Jurkat, Clone E6-1 (cell line): ENCODE measurements at regions not wholly inside any gene's neighbourhood (a gene's known extent, or its start where the extent isn't known, plus 50 kb on each side); places are given as distances from the start of the nearest gene placed in this dataset.
"Not testable (repeated sequence)": the region's sequence is repeated elsewhere in the genome, so short reads cannot be mapped to it uniquely, and the experiment has no call there.

Experiments used
- DNase-seq: peaks from one replicate; pipeline ENCODE4 v3.0.0-alpha.2; 2011; ENCODE audit warnings: low read depth, low spot score
- H3K4me3 ChIP-seq: 2 replicates; pipeline ENCODE4 v1.5.1; 2011; ENCODE audit warnings: mild to moderate bottlenecking, low read length, control low read depth, moderate library complexity

DNA sequence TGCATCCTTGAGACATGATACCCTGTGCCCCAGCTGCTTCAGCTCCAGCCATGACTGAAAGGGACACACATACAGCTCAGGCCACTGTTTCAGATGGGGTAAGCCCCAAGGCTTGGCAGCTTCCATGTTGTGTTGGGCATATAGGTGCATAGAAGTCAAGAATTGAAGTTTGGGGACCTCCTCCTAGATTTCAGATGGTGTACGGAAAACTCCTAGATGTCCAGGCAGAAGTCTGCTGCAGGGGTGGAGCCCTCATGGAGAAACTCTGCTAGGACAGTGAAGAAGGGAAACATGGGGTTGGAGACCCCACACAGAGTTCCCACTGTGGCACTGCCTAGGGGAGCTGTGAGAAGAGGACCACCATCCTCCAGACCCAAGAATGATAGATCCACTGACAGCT, 1379.0 kb upstream of the MAP3K7 start:
- DNase-seq: no peak
- no peak overlapping the region for H3K4me3 ChIP-seq

DNA sequence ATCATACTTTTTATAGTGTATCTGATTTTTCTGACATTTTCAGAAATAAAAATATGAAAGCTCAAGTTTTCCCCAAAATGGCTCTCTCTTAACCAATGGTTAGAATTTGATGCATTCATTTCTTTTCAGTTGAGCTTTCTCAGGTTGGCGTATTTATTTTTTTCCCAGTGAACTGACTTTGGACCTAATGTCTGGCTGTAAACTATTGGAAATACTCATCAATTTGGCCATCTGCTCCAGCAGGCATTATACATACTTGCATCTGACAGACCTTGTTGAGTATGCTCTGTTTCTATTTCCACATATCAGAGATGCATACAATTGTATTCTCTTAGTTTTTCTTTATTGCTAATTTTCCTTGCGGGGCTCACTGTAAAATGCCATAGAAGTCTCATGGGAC, 1374.8 kb upstream of the MAP3K7 start:
- no peak for DNase-seq

DNA sequence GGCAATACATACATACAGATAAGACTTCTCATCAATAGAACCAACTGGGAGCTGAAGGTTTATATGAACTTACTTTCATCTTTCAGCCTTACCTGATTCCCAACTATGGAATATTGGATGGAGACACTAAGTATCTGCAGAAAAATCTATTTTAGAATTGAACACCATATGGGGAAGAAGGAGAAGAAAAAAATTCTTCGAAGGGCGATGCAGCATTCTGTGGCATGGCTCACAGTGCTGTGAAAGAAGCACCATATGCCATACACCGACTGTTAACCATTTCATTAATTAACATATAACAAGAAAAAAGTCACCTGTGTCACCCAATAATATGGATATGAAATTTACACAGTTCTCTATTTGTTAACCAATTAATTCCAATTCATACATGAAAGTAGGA, 1374.4 kb upstream of the MAP3K7 start:
- no peak for DNase-seq

More for the DNA sequence above, 1374.8 kb upstream of the MAP3K7 start:
- no peak overlapping the region for H3K4me3 ChIP-seq

DNA sequence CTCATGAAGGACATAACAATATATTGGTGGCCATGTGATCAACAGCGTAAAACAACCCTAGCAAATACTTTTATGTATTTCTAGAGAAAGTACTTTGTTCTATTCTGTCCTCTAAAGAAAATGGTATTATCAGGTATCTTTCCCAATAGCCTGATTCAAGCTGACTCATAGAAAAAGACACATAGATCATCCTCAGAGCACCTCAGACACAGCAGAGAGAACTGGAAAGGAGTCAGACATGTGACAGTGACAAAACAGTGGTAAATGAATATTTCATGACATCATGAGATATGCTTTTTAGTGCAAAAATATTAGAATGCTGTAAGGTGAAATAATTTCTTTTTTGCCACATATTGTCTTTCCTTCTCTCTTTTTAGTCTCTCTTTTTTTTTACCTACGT, 1355.0 kb upstream of the MAP3K7 start:
- no peak overlapping the region for H3K4me3 ChIP-seq
- DNase-seq: no peak

More for the DNA sequence above, 1374.4 kb upstream of the MAP3K7 start:
- H3K4me3 ChIP-seq: no peak overlapping the region

DNA sequence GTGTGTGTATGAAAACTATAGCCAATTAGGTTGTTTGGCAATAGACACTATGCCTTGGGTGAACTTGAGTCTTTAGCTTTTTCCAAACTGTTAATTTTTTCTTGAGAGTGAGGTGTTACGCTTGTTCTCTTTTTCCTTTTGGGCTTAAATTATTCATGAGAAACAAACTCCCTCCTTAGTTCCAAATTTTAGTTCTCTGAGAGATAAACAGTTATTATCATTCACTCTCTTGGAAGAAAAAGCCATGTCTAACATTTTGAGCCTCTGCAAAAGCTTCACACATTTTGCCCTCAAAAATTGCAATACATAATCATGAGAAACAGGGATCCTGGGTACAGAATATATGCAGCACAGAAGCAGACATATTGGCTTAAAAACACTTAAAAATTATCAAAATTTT, 1353.9 kb upstream of the MAP3K7 start:
- no peak overlapping the region for H3K4me3 ChIP-seq
- DNase-seq: no peak

DNA sequence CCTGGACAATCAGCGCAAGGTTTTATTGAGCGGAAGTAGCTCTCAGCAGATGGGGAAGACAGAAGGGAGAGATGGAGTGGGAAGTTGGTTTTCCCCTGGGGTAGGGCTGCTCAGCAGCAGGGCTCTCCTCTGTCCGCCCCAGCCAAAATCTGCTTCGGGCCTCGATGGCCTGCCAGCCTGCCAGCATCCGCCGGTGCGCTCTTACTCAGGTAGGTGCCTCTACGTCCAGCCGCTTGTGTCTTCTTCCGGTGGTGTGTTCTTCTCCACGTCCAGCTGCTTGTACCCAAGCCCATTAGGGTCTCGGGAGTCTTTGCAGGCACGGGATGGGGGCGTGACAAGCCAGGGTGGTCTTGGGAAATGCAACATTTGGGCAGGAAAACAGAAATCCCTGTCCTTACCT, 1340.0 kb upstream of the MAP3K7 start:
- H3K4me3 ChIP-seq: no peak overlapping the region
- no peak for DNase-seq

DNA sequence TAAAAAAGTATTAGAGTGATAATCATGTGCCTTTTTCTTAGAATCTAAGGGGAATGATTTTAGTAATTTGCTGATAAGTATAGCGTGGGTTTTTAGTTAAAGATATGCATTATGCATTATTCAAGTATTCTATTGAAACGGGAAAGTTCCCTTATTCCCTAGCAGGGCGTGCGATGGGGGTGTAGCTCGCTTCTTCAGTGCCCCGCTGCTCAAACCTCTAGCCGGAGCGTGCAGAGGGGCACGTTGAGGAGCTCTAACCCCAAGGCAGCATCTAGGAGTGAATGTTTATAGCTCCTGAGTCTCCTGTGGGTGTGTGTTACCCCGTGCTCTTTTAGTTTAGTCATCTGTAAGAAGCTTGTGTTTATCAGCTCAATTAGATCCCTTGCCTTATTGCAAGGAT, 1339.5 kb upstream of the MAP3K7 start:
- no peak for DNase-seq
- H3K4me3 ChIP-seq: no peak overlapping the region

DNA sequence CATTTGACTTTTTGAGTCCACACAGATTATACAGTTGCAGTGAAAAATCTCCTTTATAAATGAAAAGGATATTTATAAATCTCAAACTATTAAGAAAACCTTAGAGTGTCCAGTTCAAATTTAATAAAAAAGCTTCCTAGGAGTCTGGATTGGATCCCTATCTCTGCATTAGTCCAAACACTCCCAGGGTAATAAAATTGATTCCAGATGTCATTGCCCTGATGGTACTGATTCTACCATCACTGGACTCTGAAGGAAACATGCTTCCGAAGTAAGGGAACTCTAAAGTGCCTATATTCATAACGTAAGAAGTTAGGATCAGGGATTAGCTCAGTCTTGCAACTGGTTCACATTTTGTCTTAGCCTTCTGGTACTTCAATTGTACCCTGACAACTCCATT, 1325.1 kb upstream of the MAP3K7 start:
- DNase-seq: no peak
- no peak overlapping the region for H3K4me3 ChIP-seq

DNA sequence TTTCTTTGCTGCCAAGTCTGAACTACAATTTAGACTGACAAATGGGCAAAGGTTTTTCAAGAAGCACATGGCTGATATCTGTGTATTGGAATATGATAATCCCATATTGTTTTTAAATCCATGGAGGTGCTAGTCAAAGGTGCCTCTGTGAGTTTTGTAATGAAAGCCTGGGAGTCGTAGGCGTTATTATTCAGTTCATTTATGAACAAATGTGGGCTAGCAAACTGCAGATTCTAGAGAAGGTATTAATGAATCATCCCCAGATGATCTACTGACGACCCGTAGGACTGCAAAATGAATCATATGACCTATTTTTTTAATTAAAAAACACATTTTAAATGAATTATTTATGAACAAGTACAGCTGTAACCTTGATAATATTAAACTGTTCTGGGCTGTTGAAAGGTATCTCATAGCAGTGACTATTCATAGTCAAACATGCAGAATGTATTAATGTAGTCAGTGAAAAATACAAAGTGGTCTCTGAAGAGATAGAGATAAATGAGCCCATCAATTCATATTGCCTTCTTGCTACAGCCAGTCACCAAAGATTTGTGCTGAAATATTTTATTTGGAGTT, 1317.8 kb upstream of the MAP3K7 start:
- H3K4me3 ChIP-seq: no peak overlapping the region
- no peak for DNase-seq

DNA sequence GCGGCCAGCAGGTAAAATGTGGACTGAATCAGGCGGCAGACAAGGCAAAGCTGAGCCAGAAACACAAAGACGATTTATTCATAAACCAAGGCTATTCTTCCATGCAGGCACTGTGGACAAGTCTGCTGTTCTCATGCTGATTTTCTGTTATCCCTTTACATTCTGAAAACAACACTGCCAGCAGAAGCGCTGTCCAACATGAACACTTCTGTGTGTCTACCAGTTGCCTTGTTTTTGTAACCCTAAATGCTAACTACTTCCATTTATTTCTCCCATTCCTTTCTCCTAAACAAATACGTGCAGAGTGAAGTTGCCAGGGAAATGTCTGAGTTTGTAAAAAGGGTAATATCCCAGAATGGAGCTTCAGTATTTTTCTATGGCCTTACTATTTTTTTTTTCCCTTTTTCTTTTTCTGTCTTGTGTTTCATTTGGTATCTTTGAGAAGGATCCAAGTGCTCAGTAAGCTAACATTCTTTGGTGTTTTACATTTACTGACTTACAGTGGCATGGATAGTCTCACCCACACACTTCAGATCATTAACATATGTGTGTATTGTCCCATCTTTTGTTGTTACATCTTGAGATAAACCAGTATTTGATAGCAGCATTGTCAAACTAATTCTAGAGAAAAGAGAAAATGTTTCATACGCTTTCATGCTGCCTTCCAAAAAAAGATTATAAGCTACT, 1308.9 kb upstream of the MAP3K7 start:
- no peak for DNase-seq
- no peak overlapping the region for H3K4me3 ChIP-seq

DNA sequence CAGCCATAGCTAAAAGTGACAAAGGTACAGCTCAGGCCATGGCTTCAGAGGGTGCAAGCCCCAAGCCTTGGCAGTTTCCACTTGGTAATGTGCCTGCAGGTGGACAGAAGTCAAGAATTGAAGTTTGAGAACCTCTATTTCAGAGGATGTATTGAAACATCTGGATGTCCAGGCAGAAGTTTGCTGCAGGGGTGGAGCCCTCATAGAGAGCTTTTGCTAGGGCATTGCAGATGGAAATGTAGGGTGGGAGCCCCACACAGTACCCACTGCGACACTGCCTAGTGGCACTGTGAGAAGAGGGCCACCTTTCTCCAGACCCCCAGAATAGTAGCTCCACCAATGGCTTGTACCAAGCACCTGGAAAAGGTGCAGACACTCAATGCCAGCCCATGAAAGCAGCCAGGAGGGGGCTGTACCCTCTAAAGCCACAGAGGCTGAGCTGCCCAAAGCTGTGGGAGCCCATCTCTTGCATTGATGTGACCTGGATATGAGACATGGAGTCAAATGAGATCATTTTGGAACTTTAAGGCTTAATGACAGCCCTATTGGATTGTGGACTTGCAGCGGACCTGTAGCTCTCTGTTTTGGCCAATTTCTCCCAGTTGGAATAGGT, 1299.4 kb upstream of the MAP3K7 start:
- no peak for DNase-seq
- H3K4me3 ChIP-seq: no peak overlapping the region

DNA sequence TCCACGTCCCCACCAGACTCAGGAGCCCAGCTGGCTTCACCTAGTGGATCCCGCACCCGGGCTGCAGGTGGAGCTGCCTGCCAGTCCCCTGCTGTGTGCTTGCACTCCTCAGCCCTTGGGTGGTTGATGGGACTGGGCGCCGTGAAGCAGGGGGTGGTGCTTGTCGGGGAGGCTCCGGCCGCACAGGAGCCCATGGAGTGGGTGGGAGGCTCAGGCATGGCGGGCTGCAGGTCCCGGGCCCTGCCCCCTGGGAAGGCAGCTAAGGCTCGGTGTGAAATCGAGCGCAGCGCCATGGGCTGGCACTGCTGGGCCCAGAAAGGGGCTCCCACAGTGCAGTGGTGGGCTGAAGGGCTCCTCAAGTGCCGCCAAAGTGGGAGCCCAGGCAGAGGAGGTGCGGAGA, 1294.9 kb upstream of the MAP3K7 start:
- H3K4me3 ChIP-seq, DNase-seq: not testable (repeated sequence)

DNA sequence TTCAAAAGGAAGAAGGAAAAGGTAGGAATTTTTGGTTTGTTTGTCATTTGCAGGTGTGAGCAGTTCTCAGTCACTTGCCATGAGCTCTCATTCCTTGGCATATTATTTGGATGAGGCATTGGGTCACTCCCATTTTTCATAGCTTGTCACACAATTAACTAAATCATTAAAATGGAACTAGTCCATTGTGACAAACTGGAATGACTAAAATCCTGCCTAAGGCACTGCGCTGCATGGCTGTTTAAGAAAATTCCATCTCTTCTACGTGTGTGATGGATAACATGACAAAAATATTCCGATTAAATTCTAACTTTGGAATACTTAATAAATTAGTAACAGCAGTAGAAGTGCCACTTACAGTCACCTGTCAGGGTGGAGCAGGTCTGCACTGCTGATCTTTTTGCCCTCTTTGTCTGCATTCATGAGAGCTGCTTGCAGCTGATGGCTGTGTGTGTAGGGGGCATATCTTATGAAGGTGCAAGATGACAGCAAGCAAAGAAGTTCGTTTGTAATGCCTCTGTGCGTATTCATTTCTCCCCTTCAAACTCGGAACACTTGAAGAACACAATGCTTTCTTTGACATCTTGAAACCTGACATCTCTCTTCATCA, 1292.6 kb upstream of the MAP3K7 start:
- H3K4me3 ChIP-seq: no peak overlapping the region
- no peak for DNase-seq

DNA sequence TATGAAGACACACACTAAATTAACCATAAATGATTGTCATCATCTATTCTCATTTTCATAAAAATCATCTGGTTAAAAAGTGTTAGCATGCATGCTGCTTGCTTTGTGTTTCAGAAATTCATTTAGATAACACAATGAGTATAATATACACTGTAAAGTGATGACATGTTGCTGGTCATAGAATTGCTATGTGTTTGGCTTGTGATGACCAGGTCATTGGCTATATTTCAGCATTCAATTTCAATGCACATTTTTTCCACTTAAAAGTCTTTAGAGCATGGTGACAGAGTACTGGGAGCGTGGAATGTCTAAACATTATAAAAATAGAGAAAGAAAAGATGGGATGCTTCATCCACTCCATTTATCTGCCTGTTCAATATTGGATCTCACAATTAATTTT, 1291.1 kb upstream of the MAP3K7 start:
- DNase-seq: no peak

DNA sequence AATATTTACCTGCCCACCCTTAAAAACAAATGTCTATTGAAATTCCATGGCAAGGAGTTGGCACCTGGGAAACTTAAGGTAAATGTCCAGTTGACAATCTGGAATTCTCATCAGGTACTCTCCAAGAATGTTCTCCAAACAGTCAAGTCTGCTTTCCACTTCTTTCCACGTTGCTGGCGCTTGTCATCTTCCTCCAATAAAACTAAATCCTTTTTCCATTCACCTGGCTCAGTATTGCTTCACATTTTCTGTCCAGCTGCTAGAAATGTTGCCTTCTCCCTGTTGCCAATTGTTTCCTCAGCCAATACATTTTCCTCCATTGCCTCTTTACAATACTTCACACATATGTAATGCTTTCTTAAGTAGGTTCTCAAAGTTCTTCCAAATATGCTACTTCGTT, 1288.1 kb upstream of the MAP3K7 start:
- no peak overlapping the region for H3K4me3 ChIP-seq
- no peak for DNase-seq

More for the DNA sequence above, 1291.1 kb upstream of the MAP3K7 start:
- H3K4me3 ChIP-seq: no peak overlapping the region

DNA sequence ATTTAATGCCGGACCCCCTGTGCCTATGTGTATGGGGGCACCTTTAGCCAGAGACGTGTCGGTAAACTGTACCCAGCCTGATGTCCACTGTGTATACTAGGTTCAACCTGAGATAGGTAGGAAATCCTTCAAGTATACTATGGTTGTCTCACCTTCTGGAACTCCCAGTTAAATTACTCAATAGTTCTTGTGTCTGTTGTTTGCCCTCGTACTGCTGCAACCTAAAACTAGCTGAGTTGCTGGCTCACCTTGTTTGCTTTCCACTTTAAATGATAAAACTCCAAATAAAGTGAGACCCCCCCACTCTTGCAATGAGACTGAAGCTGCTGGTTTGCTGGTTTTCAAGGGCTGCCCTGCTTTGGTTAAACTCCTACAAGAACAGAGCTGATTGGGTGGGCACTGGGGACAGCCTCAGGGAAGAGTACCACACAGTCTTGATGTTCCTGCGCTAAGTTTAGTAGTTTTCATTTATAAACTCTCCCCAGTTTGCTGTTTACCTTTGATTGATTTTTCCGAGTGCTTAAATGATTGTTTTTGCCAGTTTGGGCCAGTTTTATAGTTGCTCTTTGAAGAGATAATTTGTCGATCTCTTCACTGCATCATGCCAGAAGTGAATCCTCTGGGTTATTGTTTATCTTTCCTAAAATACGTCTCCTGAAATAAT, 1281.8 kb upstream of the MAP3K7 start:
- H3K4me3 ChIP-seq: no peak overlapping the region
- no peak for DNase-seq

DNA sequence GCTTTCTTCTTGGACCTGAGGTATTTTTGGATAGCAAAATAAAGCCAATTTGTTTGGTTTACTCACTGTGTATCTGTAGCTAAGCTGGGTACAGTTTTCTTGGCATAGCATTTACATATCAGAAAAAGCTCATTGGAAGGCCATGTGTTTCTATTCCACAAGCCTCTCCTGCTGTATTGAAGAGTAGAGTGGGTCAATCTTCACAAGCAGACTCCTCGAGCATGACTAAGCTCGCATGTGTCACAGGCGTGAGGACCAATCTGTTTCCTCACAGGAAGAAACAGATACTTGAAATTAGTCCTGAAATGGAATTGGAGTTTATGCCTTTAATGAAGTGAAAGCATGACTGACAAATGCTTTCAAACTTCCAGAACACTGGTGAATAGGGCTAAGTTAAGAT, 1279.0 kb upstream of the MAP3K7 start:
- H3K4me3 ChIP-seq: no peak overlapping the region
- DNase-seq: no peak

DNA sequence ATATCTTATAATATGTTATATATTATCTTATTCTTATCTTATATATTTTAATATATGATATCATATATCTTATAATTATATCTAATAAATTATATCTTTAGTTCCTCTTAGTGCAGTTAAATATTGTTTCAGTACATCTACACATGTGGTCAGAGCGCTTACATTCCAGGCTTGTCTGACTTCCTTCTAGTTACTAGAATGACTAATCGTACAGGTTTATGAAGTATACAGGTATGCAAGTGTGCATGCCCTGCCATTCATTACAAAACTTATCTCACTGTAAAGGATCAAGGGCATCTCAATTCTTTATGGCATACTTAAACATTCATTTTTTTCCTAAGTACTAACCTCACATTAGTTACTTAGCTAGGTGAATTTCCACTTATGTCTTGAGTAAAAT, 1278.0 kb upstream of the MAP3K7 start:
- no peak for DNase-seq
- H3K4me3 ChIP-seq: no peak overlapping the region

DNA sequence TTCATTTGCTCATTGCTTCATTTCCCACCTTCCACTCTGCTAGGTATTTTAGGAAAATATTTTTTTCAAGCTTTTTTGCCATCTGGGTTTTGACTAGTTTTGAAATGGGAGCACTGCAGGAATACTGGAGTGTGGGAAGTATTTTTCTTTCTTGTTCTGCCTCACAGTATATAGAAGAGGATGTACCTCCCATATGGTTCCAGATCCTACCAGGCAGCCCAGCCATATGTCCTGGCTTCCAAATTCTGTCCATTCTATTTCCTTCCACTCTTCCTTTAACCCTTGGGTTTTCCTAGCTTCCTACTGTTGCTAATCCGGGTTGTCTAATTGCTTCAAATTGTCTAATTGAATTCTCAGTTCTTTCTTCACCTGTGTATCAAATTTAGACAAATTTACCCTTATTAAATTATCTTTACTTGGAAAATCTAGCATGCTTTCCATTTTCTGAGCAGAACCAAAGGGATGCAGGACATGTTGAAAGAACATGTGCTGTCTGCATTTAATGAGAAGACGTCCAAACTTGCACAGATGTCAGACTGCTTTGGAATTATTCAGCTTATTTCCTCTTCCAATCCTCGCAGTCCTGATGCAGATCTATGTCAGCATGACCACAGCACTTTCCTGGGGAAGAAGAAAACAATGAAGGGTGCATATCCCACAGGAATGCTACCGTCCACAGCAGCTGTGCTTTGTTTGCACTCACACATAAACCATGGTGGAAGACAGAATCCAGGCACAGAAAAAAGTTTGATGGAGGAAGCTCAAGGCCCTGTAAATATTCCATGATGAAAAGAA, 1273.9 kb upstream of the MAP3K7 start:
- DNase-seq: no peak

More for the DNA sequence above, 1273.9 kb upstream of the MAP3K7 start:
- no peak overlapping the region for H3K4me3 ChIP-seq
